Liver (tissue), 8 donors: ENCODE measurements at regions not wholly inside any gene's neighbourhood (a gene's known extent, or its start where the extent isn't known, plus 50 kb on each side); places are given as distances from the start of the nearest gene placed in this dataset.

Source experiments
- DNase-seq: peaks from one replicate; pipeline ENCODE4 v3.0.0-alpha.2; 2017; ENCODE audit warnings: low spot score
- H3K27ac ChIP-seq, 2 donors: one replicate each; pipeline ENCODE4 v1.7.0; 2013; ENCODE audit warnings: inconsistent platforms in 2 of 2, low read length in 2 of 2, control low read depth in 1 of 2, low read depth in 1 of 2, mild to moderate bottlenecking in 1 of 2
- H3K27me3 ChIP-seq, 4 donors: one replicate each; pipeline versions ENCODE4 v1.6.1 to v1.7.0; 2013; ENCODE audit warnings: low read length in 3 of 4, inconsistent platforms in 1 of 4, mild to moderate bottlenecking in 1 of 4, moderate library complexity in 1 of 4; ENCODE audit not compliant: control insufficient read depth in 4 of 4, insufficient read depth in 4 of 4
- H3K36me3 ChIP-seq, 4 donors: one replicate each; pipeline versions ENCODE4 v1.6.1 to v1.7.0; 2013; ENCODE audit warnings: low read length in 3 of 4, mild to moderate bottlenecking in 3 of 4, low read depth in 1 of 4, moderate library complexity in 1 of 4; ENCODE audit not compliant: control insufficient read depth in 4 of 4, insufficient read depth in 3 of 4
- H3K4me1 ChIP-seq, 4 donors: one replicate each; pipeline versions ENCODE4 v1.6.1 to v1.7.0; 2013; ENCODE audit warnings: low read length in 3 of 4, mild to moderate bottlenecking in 3 of 4, moderate library complexity in 1 of 4; ENCODE audit not compliant: control insufficient read depth in 4 of 4, insufficient read depth in 4 of 4
- H3K4me3 ChIP-seq, 3 donors: one replicate each; pipeline versions ENCODE4 v1.6.1 to v1.7.0; 2013; ENCODE audit warnings: low read length in 3 of 3, control low read depth in 1 of 3, low read depth in 1 of 3, mild to moderate bottlenecking in 1 of 3
- H3K9ac ChIP-seq, 2 donors: one replicate each; pipeline ENCODE4 v1.7.0; 2013; ENCODE audit warnings: low read length in 2 of 2, mild to moderate bottlenecking in 2 of 2, moderate library complexity in 2 of 2, control low read depth in 1 of 2, low read depth in 1 of 2
- H3K9me3 ChIP-seq, 4 donors: one replicate each; pipeline versions ENCODE4 v1.6.1 to v1.7.0; 2013; ENCODE audit warnings: low read length in 3 of 4; ENCODE audit not compliant: control insufficient read depth in 4 of 4
- EGR1 ChIP-seq, 2 donors: IDR thresholded peaks; 2 replicates each; pipeline ENCODE4 v1.6.1; 2016 to 2018; ENCODE audit warnings: antibody characterized with exemption in 2 of 2, low read depth in 2 of 2
- FOXA1 ChIP-seq: IDR thresholded peaks from 2 replicates; pipeline ENCODE4 v1.6.1; 2016; ENCODE audit warnings: antibody characterized with exemption
- FOXA2 ChIP-seq: IDR thresholded peaks from 2 replicates; pipeline ENCODE4 v1.6.1; 2016; ENCODE audit warnings: antibody characterized with exemption
- GABPA ChIP-seq, 2 donors: IDR thresholded peaks in 1 of 2; conservative IDR thresholded peaks in 1 of 2; 2 replicates each; pipeline ENCODE4 v1.6.1; 2016; ENCODE audit warnings: antibody characterized with exemption in 2 of 2, mild to moderate bottlenecking in 1 of 2, moderate library complexity in 1 of 2
- HNF4A ChIP-seq, 2 donors: conservative IDR thresholded peaks; 2 replicates each; pipeline ENCODE4 v1.6.1; 2016; ENCODE audit warnings: antibody characterized with exemption in 2 of 2, mild to moderate bottlenecking in 2 of 2
- HNF4G ChIP-seq: IDR thresholded peaks from 2 replicates; pipeline ENCODE4 v1.6.1; 2016; ENCODE audit warnings: antibody characterized with exemption
- JUND ChIP-seq, 2 donors: IDR thresholded peaks; 2 replicates each; pipeline ENCODE4 v1.6.1; 2016; ENCODE audit warnings: antibody characterized with exemption in 2 of 2
- NR2F2 ChIP-seq: IDR thresholded peaks from 2 replicates; pipeline ENCODE4 v1.6.1; 2016; ENCODE audit warnings: antibody characterized with exemption
- RAD21 ChIP-seq, 2 donors: IDR thresholded peaks; 2 replicates each; pipeline ENCODE4 v1.6.1; 2016; ENCODE audit warnings: antibody characterized with exemption in 2 of 2, mild to moderate bottlenecking in 2 of 2
- RXRA ChIP-seq, 2 donors: IDR thresholded peaks; 2 replicates each; pipeline ENCODE4 v1.6.1; 2017 to 2018; ENCODE audit warnings: antibody characterized with exemption in 2 of 2, mild to moderate bottlenecking in 1 of 2
- SP1 ChIP-seq: IDR thresholded peaks from 2 replicates; pipeline ENCODE4 v1.6.1; 2018; ENCODE audit warnings: antibody characterized with exemption, mild to moderate bottlenecking
- TAF1 ChIP-seq: conservative IDR thresholded peaks from 2 replicates; pipeline ENCODE4 v1.6.1; 2016; ENCODE audit warnings: antibody characterized with exemption, mild to moderate bottlenecking
- YY1 ChIP-seq: IDR thresholded peaks from 2 replicates; pipeline ENCODE4 v1.6.1; 2016; ENCODE audit warnings: antibody characterized with exemption, mild to moderate bottlenecking
- WGBS: extraction: QIAGEN DNeasy Blood & Tissue Kit; methylation state at CpG from one replicate; pipeline ENCODE4 v1.1.7; 2013; 5-methylcytosine and 5-hydroxymethylcytosine counted together
- TF ChIP-seq, protein P1 (sequence below): IDR thresholded peaks from 2 replicates; pipeline ENCODE4 v1.6.1; 2016; ENCODE audit warnings: antibody characterized with exemption
- TF ChIP-seq, protein P2 (sequence below): IDR thresholded peaks from 2 replicates; pipeline ENCODE4 v1.6.1; 2016; ENCODE audit warnings: antibody characterized with exemption
- TF ChIP-seq, protein P3 (sequence below): fragments of 150-350 bp; IDR thresholded peaks from 2 replicates; pipeline ENCODE4 v1.5.1; 2017; ENCODE audit warnings: improper control_type of control experiment, low read depth, low read length; ENCODE audit not compliant: missing input control
- TF ChIP-seq, protein P4 (sequence below): IDR thresholded peaks from 2 replicates; pipeline ENCODE4 v1.6.1; 2016; ENCODE audit warnings: antibody characterized with exemption, mild to moderate bottlenecking
- TF ChIP-seq, protein P5 (sequence below): IDR thresholded peaks from 2 replicates; pipeline ENCODE4 v1.6.1; 2016; ENCODE audit warnings: antibody characterized with exemption
- donor health status: healthy.
- donor health status: healthy.
- donor health status: healthy.
- donor health status: healthy.
- donor health status: healthy.

DNA sequence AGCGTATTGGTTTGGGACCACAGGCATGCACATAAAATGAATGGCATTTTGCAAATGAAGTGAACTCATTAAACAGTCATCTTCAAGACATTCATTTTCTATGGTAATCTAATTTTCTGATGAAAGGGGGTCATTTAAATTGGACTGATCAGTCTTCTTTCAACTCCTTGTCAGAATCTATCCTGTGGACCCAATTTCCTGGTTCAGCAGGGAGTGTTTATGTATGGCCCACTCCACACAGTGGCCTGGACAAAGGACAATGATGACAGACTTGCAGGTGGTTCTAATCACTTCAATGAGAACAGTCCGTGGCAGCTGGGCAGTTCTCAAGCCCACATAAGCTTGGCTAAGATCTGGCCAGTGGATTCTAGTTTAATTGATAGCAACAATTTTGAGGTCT lies 448.1 kb downstream of the DCDC2C start:
- TF ChIP-seq HNF4G: no peak
- no peak for TF ChIP-seq EGR1 (IDR thresholded peaks at IDR 0.05; ENCODE audit: low read depth in 2 of 2)
- no peak for TF ChIP-seq FOXA1
- no peak for TF ChIP-seq RXRA (IDR thresholded peaks at IDR 0.05)
- TF ChIP-seq, protein P1, sequence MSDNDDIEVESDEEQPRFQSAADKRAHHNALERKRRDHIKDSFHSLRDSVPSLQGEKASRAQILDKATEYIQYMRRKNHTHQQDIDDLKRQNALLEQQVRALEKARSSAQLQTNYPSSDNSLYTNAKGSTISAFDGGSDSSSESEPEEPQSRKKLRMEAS: no peak
- TF ChIP-seq, protein P2, sequence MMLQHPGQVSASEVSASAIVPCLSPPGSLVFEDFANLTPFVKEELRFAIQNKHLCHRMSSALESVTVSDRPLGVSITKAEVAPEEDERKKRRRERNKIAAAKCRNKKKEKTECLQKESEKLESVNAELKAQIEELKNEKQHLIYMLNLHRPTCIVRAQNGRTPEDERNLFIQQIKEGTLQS: no peak
- TF ChIP-seq FOXA2: no peak
- H3K4me1 ChIP-seq: no peaks in the 10 kb centered on the region
- no peak for DNase-seq
- H3K36me3 ChIP-seq: no peaks in the 10 kb centered on the region
- no peaks in the 10 kb centered on the region for H3K27me3 ChIP-seq
- no peak overlapping the region for H3K27ac ChIP-seq
- H3K9me3 ChIP-seq: no peaks in the 10 kb centered on the region
- no peak overlapping the region for H3K4me3 ChIP-seq
- WGBS: 67% methylated on average over 2 of the region's 2 CpGs
- H3K9ac ChIP-seq: no peak overlapping the region

DNA sequence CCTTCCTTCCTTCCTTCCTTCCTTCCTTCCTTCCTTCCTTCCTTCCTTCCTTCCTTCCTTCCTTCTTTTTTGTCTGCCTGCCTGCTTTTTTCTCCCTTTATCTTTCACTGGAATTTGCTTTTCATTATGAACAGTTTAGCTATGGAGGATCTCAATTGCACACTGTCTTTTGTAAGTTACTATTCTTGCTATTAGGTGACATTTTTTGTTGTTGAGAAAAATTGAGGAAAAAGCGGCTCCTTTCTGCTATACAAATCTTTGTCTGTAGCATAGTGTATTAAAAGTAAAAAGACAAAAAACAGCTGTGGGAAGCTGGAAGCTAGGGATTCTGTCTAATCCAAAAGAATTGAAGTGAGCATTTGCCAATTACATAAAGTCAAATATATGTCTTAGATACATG lies 448.7 kb downstream of the DCDC2C start:
- no peaks in the 10 kb centered on the region for H3K4me1 ChIP-seq
- WGBS: 84% methylated on average over 1 of the region's 1 CpG
- no peaks in the 10 kb centered on the region for H3K36me3 ChIP-seq
- no peak for DNase-seq
- no peak overlapping the region for H3K4me3 ChIP-seq
- no peak for TF ChIP-seq SP1
- no peak for TF ChIP-seq HNF4A (conservative IDR thresholded peaks at IDR 0.05)
- TF ChIP-seq RXRA (IDR thresholded peaks at IDR 0.05): no peak
- TF ChIP-seq EGR1 (IDR thresholded peaks at IDR 0.05; ENCODE audit: low read depth in 2 of 2): no peak
- no peak for TF ChIP-seq FOXA2
- no peak for TF ChIP-seq RAD21 (IDR thresholded peaks at IDR 0.05)
- no peak for TF ChIP-seq JUND (IDR thresholded peaks at IDR 0.05)
- TF ChIP-seq, protein P2: no peak
- TF ChIP-seq HNF4G: no peak
- TF ChIP-seq, protein P1: no peak
- no peak for TF ChIP-seq NR2F2
- TF ChIP-seq, protein P3, sequence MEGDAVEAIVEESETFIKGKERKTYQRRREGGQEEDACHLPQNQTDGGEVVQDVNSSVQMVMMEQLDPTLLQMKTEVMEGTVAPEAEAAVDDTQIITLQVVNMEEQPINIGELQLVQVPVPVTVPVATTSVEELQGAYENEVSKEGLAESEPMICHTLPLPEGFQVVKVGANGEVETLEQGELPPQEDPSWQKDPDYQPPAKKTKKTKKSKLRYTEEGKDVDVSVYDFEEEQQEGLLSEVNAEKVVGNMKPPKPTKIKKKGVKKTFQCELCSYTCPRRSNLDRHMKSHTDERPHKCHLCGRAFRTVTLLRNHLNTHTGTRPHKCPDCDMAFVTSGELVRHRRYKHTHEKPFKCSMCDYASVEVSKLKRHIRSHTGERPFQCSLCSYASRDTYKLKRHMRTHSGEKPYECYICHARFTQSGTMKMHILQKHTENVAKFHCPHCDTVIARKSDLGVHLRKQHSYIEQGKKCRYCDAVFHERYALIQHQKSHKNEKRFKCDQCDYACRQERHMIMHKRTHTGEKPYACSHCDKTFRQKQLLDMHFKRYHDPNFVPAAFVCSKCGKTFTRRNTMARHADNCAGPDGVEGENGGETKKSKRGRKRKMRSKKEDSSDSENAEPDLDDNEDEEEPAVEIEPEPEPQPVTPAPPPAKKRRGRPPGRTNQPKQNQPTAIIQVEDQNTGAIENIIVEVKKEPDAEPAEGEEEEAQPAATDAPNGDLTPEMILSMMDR: no peak
- no peak for TF ChIP-seq FOXA1
- no peak for TF ChIP-seq TAF1
- no peak for TF ChIP-seq YY1
- TF ChIP-seq, protein P4, sequence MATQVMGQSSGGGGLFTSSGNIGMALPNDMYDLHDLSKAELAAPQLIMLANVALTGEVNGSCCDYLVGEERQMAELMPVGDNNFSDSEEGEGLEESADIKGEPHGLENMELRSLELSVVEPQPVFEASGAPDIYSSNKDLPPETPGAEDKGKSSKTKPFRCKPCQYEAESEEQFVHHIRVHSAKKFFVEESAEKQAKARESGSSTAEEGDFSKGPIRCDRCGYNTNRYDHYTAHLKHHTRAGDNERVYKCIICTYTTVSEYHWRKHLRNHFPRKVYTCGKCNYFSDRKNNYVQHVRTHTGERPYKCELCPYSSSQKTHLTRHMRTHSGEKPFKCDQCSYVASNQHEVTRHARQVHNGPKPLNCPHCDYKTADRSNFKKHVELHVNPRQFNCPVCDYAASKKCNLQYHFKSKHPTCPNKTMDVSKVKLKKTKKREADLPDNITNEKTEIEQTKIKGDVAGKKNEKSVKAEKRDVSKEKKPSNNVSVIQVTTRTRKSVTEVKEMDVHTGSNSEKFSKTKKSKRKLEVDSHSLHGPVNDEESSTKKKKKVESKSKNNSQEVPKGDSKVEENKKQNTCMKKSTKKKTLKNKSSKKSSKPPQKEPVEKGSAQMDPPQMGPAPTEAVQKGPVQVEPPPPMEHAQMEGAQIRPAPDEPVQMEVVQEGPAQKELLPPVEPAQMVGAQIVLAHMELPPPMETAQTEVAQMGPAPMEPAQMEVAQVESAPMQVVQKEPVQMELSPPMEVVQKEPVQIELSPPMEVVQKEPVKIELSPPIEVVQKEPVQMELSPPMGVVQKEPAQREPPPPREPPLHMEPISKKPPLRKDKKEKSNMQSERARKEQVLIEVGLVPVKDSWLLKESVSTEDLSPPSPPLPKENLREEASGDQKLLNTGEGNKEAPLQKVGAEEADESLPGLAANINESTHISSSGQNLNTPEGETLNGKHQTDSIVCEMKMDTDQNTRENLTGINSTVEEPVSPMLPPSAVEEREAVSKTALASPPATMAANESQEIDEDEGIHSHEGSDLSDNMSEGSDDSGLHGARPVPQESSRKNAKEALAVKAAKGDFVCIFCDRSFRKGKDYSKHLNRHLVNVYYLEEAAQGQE: no peak
- TF ChIP-seq, protein P5, sequence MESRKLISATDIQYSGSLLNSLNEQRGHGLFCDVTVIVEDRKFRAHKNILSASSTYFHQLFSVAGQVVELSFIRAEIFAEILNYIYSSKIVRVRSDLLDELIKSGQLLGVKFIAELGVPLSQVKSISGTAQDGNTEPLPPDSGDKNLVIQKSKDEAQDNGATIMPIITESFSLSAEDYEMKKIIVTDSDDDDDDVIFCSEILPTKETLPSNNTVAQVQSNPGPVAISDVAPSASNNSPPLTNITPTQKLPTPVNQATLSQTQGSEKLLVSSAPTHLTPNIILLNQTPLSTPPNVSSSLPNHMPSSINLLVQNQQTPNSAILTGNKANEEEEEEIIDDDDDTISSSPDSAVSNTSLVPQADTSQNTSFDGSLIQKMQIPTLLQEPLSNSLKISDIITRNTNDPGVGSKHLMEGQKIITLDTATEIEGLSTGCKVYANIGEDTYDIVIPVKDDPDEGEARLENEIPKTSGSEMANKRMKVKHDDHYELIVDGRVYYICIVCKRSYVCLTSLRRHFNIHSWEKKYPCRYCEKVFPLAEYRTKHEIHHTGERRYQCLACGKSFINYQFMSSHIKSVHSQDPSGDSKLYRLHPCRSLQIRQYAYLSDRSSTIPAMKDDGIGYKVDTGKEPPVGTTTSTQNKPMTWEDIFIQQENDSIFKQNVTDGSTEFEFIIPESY: no peak
- no peak for TF ChIP-seq GABPA (IDR thresholded peaks at IDR 0.05 in 1 of 2, conservative IDR thresholded peaks at IDR 0.05 in 1 of 2)
- no peaks in the 10 kb centered on the region for H3K27me3 ChIP-seq
- H3K27ac ChIP-seq: no peak overlapping the region
- no peak overlapping the region for H3K9ac ChIP-seq
- H3K9me3 ChIP-seq: no peaks in the 10 kb centered on the region
